ENCODE measurements at regions not wholly inside any gene's neighbourhood (a gene's known extent, or its start where the extent isn't known, plus 50 kb on each side); places are given as distances from the start of the nearest gene placed in this dataset.

GRCh38 chrX:123049071-123049625 lies 134.9 kb upstream of the GRIA3 start:
- Mint-ChIP-seq H3K27me3 (no peaks in the 10 kb centered on the region), H3K4me1 (ENCODE audit: low read depth) (no peaks in the 10 kb centered on the region), H3K9me3 (ENCODE audit: low read depth) (peaks cover 8% of the 10 kb centered on the region), H3K4me3 (ENCODE audit: low read depth) (no peak overlapping the region), H3K27ac (no peak overlapping the region), H3K36me3 (ENCODE audit: insufficient read depth) (no peaks in the 10 kb centered on the region)
- no peak for DNase-seq (ENCODE audit: low spot score, unreplicated experiment)
- TF ChIP-seq CTCF (IDR thresholded peaks at IDR 0.05; ENCODE audit: unreplicated experiment), result no peak

- no peak overlapping the region for H3K4me3 Mint-ChIP-seq (ENCODE audit: low read depth)
- TF ChIP-seq CTCF (IDR thresholded peaks at IDR 0.05; ENCODE audit: unreplicated experiment), result no peak
- no peaks in the 10 kb centered on the region for H3K27me3 Mint-ChIP-seq
- DNase-seq (ENCODE audit: low spot score, unreplicated experiment), result no peak
- peaks cover 8% of the 10 kb centered on the region for H3K9me3 Mint-ChIP-seq (ENCODE audit: low read depth)
- H3K27ac Mint-ChIP-seq, result no peak overlapping the region
- no peaks in the 10 kb centered on the region for H3K4me1 Mint-ChIP-seq (ENCODE audit: low read depth)
- H3K36me3 Mint-ChIP-seq (ENCODE audit: insufficient read depth), result no peaks in the 10 kb centered on the region
These were observed 123.1 kb upstream of the GRIA3 start for GRCh38 chrX:123060986-123061385.

GRCh38 chrX:123064053-123064452 lies 120.0 kb upstream of the GRIA3 start:
- Mint-ChIP-seq H3K36me3 (ENCODE audit: insufficient read depth) (no peaks in the 10 kb centered on the region), H3K27me3 (no peaks in the 10 kb centered on the region), H3K9me3 (ENCODE audit: low read depth) (peaks cover 22% of the 10 kb centered on the region), H3K27ac (no peak overlapping the region), H3K4me3 (ENCODE audit: low read depth) (no peak overlapping the region), H3K4me1 (ENCODE audit: low read depth) (no peaks in the 10 kb centered on the region)
- no peak for TF ChIP-seq CTCF (IDR thresholded peaks at IDR 0.05; ENCODE audit: unreplicated experiment)
- no peak for DNase-seq (ENCODE audit: low spot score, unreplicated experiment)

- Mint-ChIP-seq H3K27ac (no peak overlapping the region), H3K27me3 (no peaks in the 10 kb centered on the region), H3K36me3 (ENCODE audit: insufficient read depth) (no peaks in the 10 kb centered on the region), H3K4me3 (ENCODE audit: low read depth) (no peak overlapping the region), H3K4me1 (ENCODE audit: low read depth) (no peaks in the 10 kb centered on the region), H3K9me3 (ENCODE audit: low read depth) (peaks cover 25% of the 10 kb centered on the region)
- no peak for TF ChIP-seq CTCF (IDR thresholded peaks at IDR 0.05; ENCODE audit: unreplicated experiment)
- no peak for DNase-seq (ENCODE audit: low spot score, unreplicated experiment)
These were observed 111.2 kb upstream of the GRIA3 start for GRCh38 chrX:123072686-123073385.

- Mint-ChIP-seq H3K27ac (no peak overlapping the region), H3K4me3 (ENCODE audit: low read depth) (no peak overlapping the region), H3K9me3 (ENCODE audit: low read depth) (peaks cover 14% of the 10 kb centered on the region), H3K27me3 (no peaks in the 10 kb centered on the region), H3K36me3 (ENCODE audit: insufficient read depth) (no peaks in the 10 kb centered on the region), H3K4me1 (ENCODE audit: low read depth) (peaks cover 3% of the 10 kb centered on the region)
- TF ChIP-seq CTCF (IDR thresholded peaks at IDR 0.05; ENCODE audit: unreplicated experiment), result no peak
- DNase-seq (ENCODE audit: low spot score, unreplicated experiment), result no peak
These were observed 108.0 kb upstream of the GRIA3 start for GRCh38 chrX:123075947-123076561.

Measured in progenitor cell of endocrine pancreas (in vitro differentiated cells).